Coronary artery (tissue), 2 donors: ENCODE measurements at regions not wholly inside any gene's neighbourhood (a gene's known extent, or its start where the extent isn't known, plus 50 kb on each side); places are given as distances from the start of the nearest gene placed in this dataset.

Experiments
- DNase-seq: peaks from one replicate; pipeline ENCODE4 v3.0.0-alpha.2; 2017; ENCODE audit warnings: low spot score
- H3K27ac ChIP-seq, 2 donors: fragments of 200-600 bp; sonication (generic); one replicate each; pipeline ENCODE4 v1.5.1; 2016 to 2019
- H3K4me3 ChIP-seq: fragments of 200-600 bp; sonication (generic); 2 replicates; pipeline ENCODE4 v1.5.1; 2016; ENCODE audit warnings: mild to moderate bottlenecking, moderate library complexity
- CTCF ChIP-seq: fragments of 200-600 bp; sonication (generic); IDR thresholded peaks from one replicate; pipeline ENCODE4 v1.5.1; 2019; ENCODE audit warnings: antibody characterized with exemption

DNA sequence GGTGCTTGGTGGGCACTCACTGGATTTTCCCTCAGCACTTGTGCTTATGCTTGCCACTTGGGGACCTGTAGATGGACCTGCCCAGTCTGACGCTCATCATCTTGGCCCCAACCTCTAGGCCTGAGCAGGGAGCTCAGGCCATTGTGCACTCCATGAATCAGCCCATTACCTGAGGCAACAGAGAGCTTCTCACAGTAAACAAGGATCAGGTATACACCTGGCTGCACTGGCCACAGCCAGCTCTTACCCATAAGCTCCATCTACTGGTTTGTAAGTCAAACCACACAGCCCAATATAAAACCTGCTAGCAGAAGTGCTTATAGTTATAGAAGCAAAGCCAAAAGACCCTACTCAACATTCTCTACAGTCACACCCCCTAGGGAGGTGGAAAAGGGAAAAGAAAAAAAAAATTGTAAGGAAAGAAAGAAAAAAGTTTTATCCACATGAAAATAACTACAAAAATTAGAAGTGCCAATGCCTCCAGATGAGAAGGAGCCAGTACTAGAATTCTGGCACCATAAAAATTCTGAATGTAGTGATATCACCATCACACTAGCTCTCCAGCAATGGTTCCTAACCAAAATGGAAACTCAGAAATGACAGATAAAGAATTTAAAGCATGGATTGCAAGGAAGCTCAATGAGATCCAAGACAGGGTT, 87.8 kb upstream of the CDH5 start:
- no peak for TF ChIP-seq CTCF
- DNase-seq: no peak
- Histone ChIP-seq H3K27ac (no peak overlapping the region), H3K4me3 (no peak overlapping the region)

DNA sequence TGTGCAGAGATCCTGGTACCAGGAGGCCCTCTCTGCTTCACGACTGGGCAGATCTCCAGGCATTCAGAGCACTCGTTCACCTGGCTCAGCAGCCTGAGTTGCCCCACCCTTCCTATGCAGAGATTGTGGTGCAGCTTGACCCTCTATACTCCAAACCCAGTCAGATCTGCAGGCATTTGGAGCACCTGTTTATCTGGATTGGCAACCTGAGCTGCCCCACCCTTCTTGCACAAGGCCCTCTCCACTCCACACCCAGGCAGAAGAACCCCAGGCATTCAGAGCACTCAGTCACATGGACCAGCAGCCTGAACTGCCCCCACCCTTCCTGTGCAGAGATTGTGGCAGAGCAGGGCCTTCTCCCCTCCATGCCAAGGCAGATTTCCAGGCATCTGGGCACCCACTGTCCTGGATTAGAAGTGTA, 88.4 kb upstream of the CDH5 start:
- no peak for TF ChIP-seq CTCF
- peak; percentile 53 for DNase-seq
- H3K4me3 ChIP-seq: no peak overlapping the region
- H3K27ac ChIP-seq: no peak overlapping the region

GRCh38 chr16:66277311-66278070, 89.0 kb upstream of the CDH5 start:
- no peak for TF ChIP-seq CTCF
- Histone ChIP-seq H3K27ac (no peak overlapping the region), H3K4me3 (no peak overlapping the region)
- DNase-seq: peak; percentile 62

- peak; percentile 59 for DNase-seq
- H3K27ac ChIP-seq: no peak overlapping the region
- TF ChIP-seq CTCF: no peak
- H3K4me3 ChIP-seq: no peak overlapping the region
Observed at GRCh38 chr16:66275775-66276428, 90.6 kb upstream of the CDH5 start.

- Histone ChIP-seq H3K4me3 (no peak overlapping the region), H3K27ac (no peak overlapping the region)
- peak; percentile 40 for DNase-seq
- no peak for TF ChIP-seq CTCF
Observed at GRCh38 chr16:66274335-66275110, 92.0 kb upstream of the CDH5 start.

DNA sequence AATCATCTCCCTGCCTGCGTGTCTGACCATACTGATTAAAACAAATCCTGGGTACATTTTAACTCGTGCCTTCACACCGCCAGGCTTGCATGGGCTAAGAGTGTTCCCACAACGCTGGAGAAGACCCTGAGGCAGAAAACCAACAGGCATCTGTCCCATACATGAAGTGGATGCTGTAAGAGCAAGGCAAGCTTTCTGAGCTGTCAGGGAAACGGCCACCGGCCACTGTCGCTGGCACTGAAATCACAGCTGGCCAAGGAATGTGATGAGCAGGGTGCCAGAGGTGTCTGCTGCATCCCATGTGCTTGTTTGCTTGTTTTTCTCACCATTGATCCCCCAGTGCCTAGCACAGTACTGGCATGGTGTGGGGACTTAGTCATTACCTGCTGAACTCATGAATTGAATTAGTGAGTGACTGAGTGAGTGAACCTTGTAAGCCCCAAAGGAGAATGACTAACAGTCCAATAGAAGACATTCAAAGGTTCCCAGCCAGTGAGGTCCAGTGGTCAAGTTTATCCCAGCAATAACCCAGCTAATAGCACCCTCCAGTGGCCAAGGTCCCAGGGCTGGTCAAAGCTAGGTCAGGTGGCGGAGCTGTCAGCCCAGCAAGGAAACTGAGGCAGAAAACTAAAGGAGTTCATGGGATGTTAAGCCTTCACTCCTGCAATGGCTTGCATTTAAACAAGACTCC, 92.7 kb upstream of the CDH5 start:
- DNase-seq: peak; percentile 57
- Histone ChIP-seq H3K4me3 (no peak overlapping the region), H3K27ac (no peak overlapping the region)
- TF ChIP-seq CTCF: no peak
